WTC11 (cell line): ENCODE measurements at regions not wholly inside any gene's neighbourhood (a gene's known extent, or its start where the extent isn't known, plus 50 kb on each side); places are given as distances from the start of the nearest gene placed in this dataset.

Experiments
- ATAC-seq: fragments of 200-7000 bp; cut with Tn5 transposase; 2 replicates; pipeline ENCODE4 v1.10.0; 2021; ENCODE audit warnings: mild to moderate bottlenecking, moderate library complexity
- CTCF ChIA-PET: fragments of 300-600 bp; sonication (Branson Sonifier 250); formaldehyde crosslinking; loops from one replicate; lab custom pipeline; 2021; ENCODE audit warnings: antibody characterized with exemption; lab: Charles Lee
- POLR2A ChIA-PET: fragments of 350-600 bp; sonication (Branson Sonifier 250); formaldehyde crosslinking; loops from one replicate; lab custom pipeline; 2021; ENCODE audit warnings: antibody characterized with exemption; lab: Charles Lee
- DNase-seq: peaks from one replicate; pipeline ENCODE4 v3.0.0; 2021; ENCODE audit warnings: low spot score
- H3K27ac Mint-ChIP-seq: 2 replicates; pipeline ENCODE4 v1.8.0; 2021; ENCODE audit warnings: mixed read lengths
- H3K27me3 Mint-ChIP-seq: 2 replicates; pipeline ENCODE4 v1.8.0; 2021; ENCODE audit warnings: low read depth, mild to moderate bottlenecking, moderate library complexity, mixed read lengths
- H3K36me3 Mint-ChIP-seq: 2 replicates; pipeline ENCODE4 v1.8.0; 2021; ENCODE audit warnings: mixed read lengths
- H3K4me1 Mint-ChIP-seq: 2 replicates; pipeline ENCODE4 v1.8.0; 2022; ENCODE audit warnings: mixed read lengths
- H3K4me3 Mint-ChIP-seq: 2 replicates; pipeline ENCODE4 v1.8.0; 2021; ENCODE audit warnings: mild to moderate bottlenecking, moderate library complexity, mixed read lengths
- H3K9me3 Mint-ChIP-seq: 2 replicates; pipeline ENCODE4 v1.8.0; 2021; ENCODE audit warnings: mixed read lengths
- CBFB ChIP-seq: sonication (generic); formaldehyde crosslinking; IDR thresholded peaks from 2 replicates; pipeline ENCODE4 v1.8.1; 2022; ENCODE audit warnings: mild to moderate bottlenecking, low read depth, missing genetic modification reagents
- ELF4 ChIP-seq: sonication (generic); formaldehyde crosslinking; IDR thresholded peaks from 2 replicates; pipeline ENCODE4 v1.8.1; 2022; ENCODE audit warnings: low read depth, mild to moderate bottlenecking, moderate library complexity, missing genetic modification reagents
- EMX1 ChIP-seq: fragments of 250-450 bp; sonication (Bioruptor Pico); IDR thresholded peaks from 2 replicates; pipeline ENCODE4 v1.8.0; 2021; ENCODE audit warnings: mild to moderate bottlenecking
- FOXJ3 ChIP-seq: sonication (generic); formaldehyde crosslinking; IDR thresholded peaks from 2 replicates; pipeline ENCODE4 v1.9.0; 2021; ENCODE audit warnings: missing genetic modification reagents, mild to moderate bottlenecking, borderline replicate concordance
- HMGA2 ChIP-seq: fragments of 250-450 bp; sonication (Bioruptor Pico); IDR thresholded peaks from 2 replicates; pipeline ENCODE4 v1.4.0; 2021; ENCODE audit warnings: mild to moderate bottlenecking, moderate library complexity
- IRF2 ChIP-seq: sonication (generic); formaldehyde crosslinking; IDR thresholded peaks from 2 replicates; pipeline ENCODE4 v1.8.0; 2022; ENCODE audit warnings: low read depth, missing genetic modification reagents, borderline replicate concordance
- NFATC4 ChIP-seq: fragments of 250-450 bp; sonication (Bioruptor Pico); IDR thresholded peaks from 2 replicates; pipeline ENCODE4 v1.9.0; 2021; ENCODE audit warnings: mild to moderate bottlenecking
- NFYB ChIP-seq: sonication (generic); formaldehyde crosslinking; conservative IDR thresholded peaks from 2 replicates; pipeline ENCODE4 v1.8.0; 2022; ENCODE audit warnings: low read depth, missing genetic modification reagents
- NR3C1 ChIP-seq: sonication (generic); formaldehyde crosslinking; conservative IDR thresholded peaks from 2 replicates; pipeline ENCODE4 v1.8.1; 2023; ENCODE audit warnings: low read depth, mild to moderate bottlenecking, missing genetic modification reagents
- TP53 ChIP-seq: sonication (generic); formaldehyde crosslinking; IDR thresholded peaks from 2 replicates; pipeline ENCODE4 v1.8.1; 2023; ENCODE audit warnings: mild to moderate bottlenecking, missing genetic modification reagents
- ZNF219 ChIP-seq: sonication (generic); formaldehyde crosslinking; IDR thresholded peaks from 2 replicates; pipeline ENCODE4 v1.8.0; 2023; ENCODE audit warnings: missing genetic modification reagents, mild to moderate bottlenecking, borderline replicate concordance
- ZNF263 ChIP-seq: sonication (generic); formaldehyde crosslinking; IDR thresholded peaks from 2 replicates; pipeline ENCODE4 v1.8.1; 2022; ENCODE audit warnings: low read depth, mild to moderate bottlenecking, moderate library complexity, missing genetic modification reagents
- ZNF396 ChIP-seq: fragments of 250-450 bp; sonication (Bioruptor Pico); IDR thresholded peaks from 2 replicates; pipeline ENCODE4 v1.8.0; 2021; ENCODE audit warnings: mild to moderate bottlenecking, moderate library complexity, borderline replicate concordance
- ZNF671 ChIP-seq: fragments of 250-450 bp; sonication (Bioruptor Pico); IDR thresholded peaks from 2 replicates; pipeline ENCODE4 v1.8.0; 2021; ENCODE audit warnings: mild to moderate bottlenecking
- TF ChIP-seq, protein P1 (sequence below): fragments of 250-450 bp; sonication (Bioruptor Pico); IDR thresholded peaks from 2 replicates; pipeline ENCODE4 v2.1.2; 2022; ENCODE audit warnings: mild to moderate bottlenecking, moderate library complexity
- TF ChIP-seq, protein P2 (sequence below): sonication (generic); formaldehyde crosslinking; conservative IDR thresholded peaks from 2 replicates; pipeline ENCODE4 v1.8.1; 2023; ENCODE audit warnings: mild to moderate bottlenecking, low read depth, missing genetic modification reagents, moderate library complexity
- TF ChIP-seq, protein P3 (sequence below): sonication (generic); formaldehyde crosslinking; conservative IDR thresholded peaks from 2 replicates; pipeline ENCODE4 v1.8.1; 2022; ENCODE audit warnings: mild to moderate bottlenecking, missing genetic modification reagents
- TF ChIP-seq, protein P4 (sequence below): fragments of 250-450 bp; sonication (Bioruptor Pico); IDR thresholded peaks from 2 replicates; pipeline ENCODE4 v1.9.0; 2021; ENCODE audit warnings: moderate library complexity, mild to moderate bottlenecking, inconsistent platforms, borderline replicate concordance
- TF ChIP-seq, protein P5 (sequence below): sonication (generic); formaldehyde crosslinking; IDR thresholded peaks from 2 replicates; pipeline ENCODE4 v1.8.1; 2023; ENCODE audit warnings: mild to moderate bottlenecking, missing genetic modification reagents
- TF ChIP-seq, protein P6 (sequence below): sonication (generic); formaldehyde crosslinking; IDR thresholded peaks from 2 replicates; pipeline ENCODE4 v1.8.1; 2022; ENCODE audit warnings: mild to moderate bottlenecking, missing genetic modification reagents, moderate library complexity, borderline replicate concordance
- TF ChIP-seq, protein P7 (sequence below): sonication (generic); formaldehyde crosslinking; IDR thresholded peaks from 2 replicates; pipeline ENCODE4 v1.8.1; 2022; ENCODE audit warnings: low read depth, mild to moderate bottlenecking, moderate library complexity, missing genetic modification reagents, borderline replicate concordance

DNA sequence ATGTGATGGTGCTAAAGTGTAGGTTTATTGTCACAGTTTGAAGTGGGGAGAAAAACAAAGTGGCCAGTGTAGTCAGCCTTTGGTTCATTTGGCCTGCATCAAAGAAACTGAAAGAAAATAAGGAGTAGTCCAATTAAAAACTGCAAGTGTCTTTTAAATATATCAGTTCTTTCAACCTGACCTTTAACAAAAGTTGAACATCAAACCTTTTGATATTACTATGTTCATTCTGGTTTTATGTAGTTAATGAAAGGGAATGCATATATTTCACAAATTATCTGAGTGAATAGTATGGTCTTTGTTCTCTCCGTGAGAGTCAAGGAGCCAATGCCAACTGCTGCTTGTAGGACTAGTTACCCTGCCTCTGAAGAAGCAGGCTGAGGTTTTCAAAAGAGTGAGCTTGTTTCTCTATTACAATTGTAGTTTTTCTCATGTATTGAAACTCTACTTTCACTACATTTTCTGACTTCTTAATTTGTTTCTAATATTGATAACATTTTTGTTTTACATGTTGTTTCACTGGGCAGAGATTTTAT lies 1160.8 kb upstream of the LRRTM3 start (continued):
- TF ChIP-seq, protein P1, sequence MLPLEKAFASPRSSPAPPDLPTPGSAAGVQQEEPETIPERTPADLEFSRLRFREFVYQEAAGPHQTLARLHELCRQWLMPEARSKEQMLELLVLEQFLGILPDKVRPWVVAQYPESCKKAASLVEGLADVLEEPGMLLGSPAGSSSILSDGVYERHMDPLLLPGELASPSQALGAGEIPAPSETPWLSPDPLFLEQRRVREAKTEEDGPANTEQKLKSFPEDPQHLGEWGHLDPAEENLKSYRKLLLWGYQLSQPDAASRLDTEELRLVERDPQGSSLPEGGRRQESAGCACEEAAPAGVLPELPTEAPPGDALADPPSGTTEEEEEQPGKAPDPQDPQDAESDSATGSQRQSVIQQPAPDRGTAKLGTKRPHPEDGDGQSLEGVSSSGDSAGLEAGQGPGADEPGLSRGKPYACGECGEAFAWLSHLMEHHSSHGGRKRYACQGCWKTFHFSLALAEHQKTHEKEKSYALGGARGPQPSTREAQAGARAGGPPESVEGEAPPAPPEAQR (CRISPR knock-in tag): no peak
- TF ChIP-seq TP53 (CRISPR knock-in tag): no peak

DNA sequence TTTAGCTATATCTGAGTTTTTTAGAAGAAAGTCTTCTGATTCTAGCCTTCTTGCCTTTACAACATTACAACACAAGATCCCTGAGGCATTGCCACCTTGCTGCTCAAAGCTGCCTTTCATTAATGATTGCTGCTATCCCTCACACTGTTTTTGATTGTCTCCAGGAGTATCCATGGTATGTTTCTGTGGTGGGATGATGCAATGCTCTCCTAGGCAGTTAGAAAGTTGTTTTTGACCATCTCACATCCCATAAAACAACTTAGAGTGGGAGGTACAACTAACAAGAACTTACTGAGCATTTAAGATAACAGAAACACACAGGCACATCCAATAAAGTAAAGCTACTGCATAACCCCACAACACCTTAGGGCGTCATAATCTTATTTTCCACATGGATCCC lies 1156.0 kb upstream of the LRRTM3 start:
- ChIA-PET CTCF (no interaction called here), POLR2A (no interaction called here)
- H3K4me1 Mint-ChIP-seq: no peaks in the 10 kb centered on the region

DNA sequence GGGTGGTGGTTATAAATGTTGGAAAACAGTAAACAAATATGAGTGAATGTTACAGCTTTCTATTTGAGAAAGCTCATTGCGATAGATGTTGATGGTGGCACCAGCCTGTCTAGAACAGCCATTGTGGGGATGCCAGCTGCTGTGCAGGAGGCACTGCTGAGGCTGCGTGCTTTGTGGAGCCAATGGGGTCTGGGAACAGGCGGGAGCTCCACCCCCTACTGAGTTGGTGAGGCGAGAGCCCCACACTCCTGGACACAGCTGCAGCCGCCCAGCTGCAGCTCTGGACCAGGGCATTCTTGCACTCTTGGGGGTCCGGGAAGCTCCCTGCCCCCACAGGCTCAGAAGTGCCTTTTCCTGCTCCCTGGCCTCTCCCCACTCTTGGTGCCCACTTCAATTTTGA lies 1147.1 kb upstream of the LRRTM3 start:
- no peaks in the 10 kb centered on the region for H3K36me3 Mint-ChIP-seq
- no peaks in the 10 kb centered on the region for H3K4me1 Mint-ChIP-seq
- POLR2A ChIA-PET: no interaction called here
- CTCF ChIA-PET: no interaction called here
- ATAC-seq (no peak), DNase-seq (no peak)
- H3K27ac Mint-ChIP-seq: no peak overlapping the region
- H3K9me3 Mint-ChIP-seq: 0 out of 2 replicates have a peak, but pooled peaks cover 3% of the 10 kb centered on the region
- H3K4me3 Mint-ChIP-seq: no peak overlapping the region
- no peaks in the 10 kb centered on the region for H3K27me3 Mint-ChIP-seq
- TF ChIP-seq ZNF396 (CRISPR knock-in tag): no peak
- TF ChIP-seq NFATC4 (CRISPR knock-in tag): no peak
- no peak for TF ChIP-seq ZNF671 (CRISPR knock-in tag)
- TF ChIP-seq CBFB (CRISPR knock-in tag): no peak
- TF ChIP-seq, protein P2, sequence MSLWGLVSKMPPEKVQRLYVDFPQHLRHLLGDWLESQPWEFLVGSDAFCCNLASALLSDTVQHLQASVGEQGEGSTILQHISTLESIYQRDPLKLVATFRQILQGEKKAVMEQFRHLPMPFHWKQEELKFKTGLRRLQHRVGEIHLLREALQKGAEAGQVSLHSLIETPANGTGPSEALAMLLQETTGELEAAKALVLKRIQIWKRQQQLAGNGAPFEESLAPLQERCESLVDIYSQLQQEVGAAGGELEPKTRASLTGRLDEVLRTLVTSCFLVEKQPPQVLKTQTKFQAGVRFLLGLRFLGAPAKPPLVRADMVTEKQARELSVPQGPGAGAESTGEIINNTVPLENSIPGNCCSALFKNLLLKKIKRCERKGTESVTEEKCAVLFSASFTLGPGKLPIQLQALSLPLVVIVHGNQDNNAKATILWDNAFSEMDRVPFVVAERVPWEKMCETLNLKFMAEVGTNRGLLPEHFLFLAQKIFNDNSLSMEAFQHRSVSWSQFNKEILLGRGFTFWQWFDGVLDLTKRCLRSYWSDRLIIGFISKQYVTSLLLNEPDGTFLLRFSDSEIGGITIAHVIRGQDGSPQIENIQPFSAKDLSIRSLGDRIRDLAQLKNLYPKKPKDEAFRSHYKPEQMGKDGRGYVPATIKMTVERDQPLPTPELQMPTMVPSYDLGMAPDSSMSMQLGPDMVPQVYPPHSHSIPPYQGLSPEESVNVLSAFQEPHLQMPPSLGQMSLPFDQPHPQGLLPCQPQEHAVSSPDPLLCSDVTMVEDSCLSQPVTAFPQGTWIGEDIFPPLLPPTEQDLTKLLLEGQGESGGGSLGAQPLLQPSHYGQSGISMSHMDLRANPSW: no peak
- TF ChIP-seq HMGA2 (CRISPR knock-in tag): no peak
- TF ChIP-seq FOXJ3 (CRISPR knock-in tag): no peak
- TF ChIP-seq, protein P3, sequence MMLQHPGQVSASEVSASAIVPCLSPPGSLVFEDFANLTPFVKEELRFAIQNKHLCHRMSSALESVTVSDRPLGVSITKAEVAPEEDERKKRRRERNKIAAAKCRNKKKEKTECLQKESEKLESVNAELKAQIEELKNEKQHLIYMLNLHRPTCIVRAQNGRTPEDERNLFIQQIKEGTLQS (CRISPR knock-in tag): no peak
- TF ChIP-seq, protein P4, sequence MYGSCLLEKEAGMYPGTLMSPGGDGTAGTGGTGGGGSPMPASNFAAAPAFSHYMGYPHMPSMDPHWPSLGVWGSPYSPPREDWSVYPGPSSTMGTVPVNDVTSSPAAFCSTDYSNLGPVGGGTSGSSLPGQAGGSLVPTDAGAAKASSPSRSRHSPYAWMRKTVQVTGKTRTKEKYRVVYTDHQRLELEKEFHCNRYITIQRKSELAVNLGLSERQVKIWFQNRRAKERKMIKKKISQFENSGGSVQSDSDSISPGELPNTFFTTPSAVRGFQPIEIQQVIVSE: no peak
- TF ChIP-seq, protein P1 (CRISPR knock-in tag): no peak
- TF ChIP-seq, protein P5, sequence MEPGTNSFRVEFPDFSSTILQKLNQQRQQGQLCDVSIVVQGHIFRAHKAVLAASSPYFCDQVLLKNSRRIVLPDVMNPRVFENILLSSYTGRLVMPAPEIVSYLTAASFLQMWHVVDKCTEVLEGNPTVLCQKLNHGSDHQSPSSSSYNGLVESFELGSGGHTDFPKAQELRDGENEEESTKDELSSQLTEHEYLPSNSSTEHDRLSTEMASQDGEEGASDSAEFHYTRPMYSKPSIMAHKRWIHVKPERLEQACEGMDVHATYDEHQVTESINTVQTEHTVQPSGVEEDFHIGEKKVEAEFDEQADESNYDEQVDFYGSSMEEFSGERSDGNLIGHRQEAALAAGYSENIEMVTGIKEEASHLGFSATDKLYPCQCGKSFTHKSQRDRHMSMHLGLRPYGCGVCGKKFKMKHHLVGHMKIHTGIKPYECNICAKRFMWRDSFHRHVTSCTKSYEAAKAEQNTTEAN (CRISPR knock-in tag): no peak
- TF ChIP-seq ZNF219 (CRISPR knock-in tag): no peak
- TF ChIP-seq EMX1: no peak

More for the DNA sequence above, 1156.0 kb upstream of the LRRTM3 start:
- H3K4me3 Mint-ChIP-seq: no peak overlapping the region
- TF ChIP-seq ELF4 (CRISPR knock-in tag) (no peak), ZNF396 (CRISPR knock-in tag) (no peak), IRF2 (CRISPR knock-in tag) (no peak), NFYB (CRISPR knock-in tag) (no peak), ZNF263 (CRISPR knock-in tag) (no peak), NR3C1 (CRISPR knock-in tag) (no peak)
- TF ChIP-seq, protein P3 (CRISPR knock-in tag): no peak
- TF ChIP-seq, protein P6, sequence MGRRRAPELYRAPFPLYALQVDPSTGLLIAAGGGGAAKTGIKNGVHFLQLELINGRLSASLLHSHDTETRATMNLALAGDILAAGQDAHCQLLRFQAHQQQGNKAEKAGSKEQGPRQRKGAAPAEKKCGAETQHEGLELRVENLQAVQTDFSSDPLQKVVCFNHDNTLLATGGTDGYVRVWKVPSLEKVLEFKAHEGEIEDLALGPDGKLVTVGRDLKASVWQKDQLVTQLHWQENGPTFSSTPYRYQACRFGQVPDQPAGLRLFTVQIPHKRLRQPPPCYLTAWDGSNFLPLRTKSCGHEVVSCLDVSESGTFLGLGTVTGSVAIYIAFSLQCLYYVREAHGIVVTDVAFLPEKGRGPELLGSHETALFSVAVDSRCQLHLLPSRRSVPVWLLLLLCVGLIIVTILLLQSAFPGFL (CRISPR knock-in tag): no peak
- TF ChIP-seq, protein P7, sequence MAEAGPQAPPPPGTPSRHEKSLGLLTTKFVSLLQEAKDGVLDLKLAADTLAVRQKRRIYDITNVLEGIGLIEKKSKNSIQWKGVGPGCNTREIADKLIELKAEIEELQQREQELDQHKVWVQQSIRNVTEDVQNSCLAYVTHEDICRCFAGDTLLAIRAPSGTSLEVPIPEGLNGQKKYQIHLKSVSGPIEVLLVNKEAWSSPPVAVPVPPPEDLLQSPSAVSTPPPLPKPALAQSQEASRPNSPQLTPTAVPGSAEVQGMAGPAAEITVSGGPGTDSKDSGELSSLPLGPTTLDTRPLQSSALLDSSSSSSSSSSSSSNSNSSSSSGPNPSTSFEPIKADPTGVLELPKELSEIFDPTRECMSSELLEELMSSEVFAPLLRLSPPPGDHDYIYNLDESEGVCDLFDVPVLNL (CRISPR knock-in tag): no peak
- TF ChIP-seq, protein P5 (CRISPR knock-in tag): no peak
- no peaks in the 10 kb centered on the region for H3K27me3 Mint-ChIP-seq
- H3K9me3 Mint-ChIP-seq: 0 out of 2 replicates have a peak, but pooled peaks cover 3% of the 10 kb centered on the region
- ATAC-seq (no peak), DNase-seq (no peak)
- no peaks in the 10 kb centered on the region for H3K36me3 Mint-ChIP-seq
- no peak overlapping the region for H3K27ac Mint-ChIP-seq
